ENCODE measurements at regions not wholly inside any gene's neighbourhood (a gene's known extent, or its start where the extent isn't known, plus 50 kb on each side); places are given as distances from the start of the nearest gene placed in this dataset.

- no peaks in the 10 kb centered on the region for H3K36me3 ChIP-seq
- TF ChIP-seq POLR2A (IDR thresholded peaks at IDR 0.05) (no peak), EP300 (IDR thresholded peaks at IDR 0.05) (no peak), CTCF (IDR thresholded peaks at IDR 0.05) (no peak), POLR2AphosphoS5 (IDR thresholded peaks at IDR 0.05) (no peak)
- no peak for DNase-seq
- intact Hi-C loops (cut with DNase I) = no loop called here
- no peaks in the 10 kb centered on the region for H3K9me3 ChIP-seq
- no peak overlapping the region for H3K4me3 ChIP-seq
- 92 to 93% methylated on average over 11 of the region's 11 CpGs for WGBS, 2 donors
- H3K27me3 ChIP-seq = peaks cover 0 to 29% (median 2%) of the 10 kb centered on the region in 3 donors
- H3K27ac ChIP-seq = no peak overlapping the region
- no peaks in the 10 kb centered on the region for H3K4me1 ChIP-seq
Observed at GRCh38 chr12:130098301-130099005, 63.8 kb upstream of the FZD10 start.

GRCh38 chr12:130100634-130101362, 61.5 kb upstream of the FZD10 start:
- intact Hi-C loops (cut with DNase I) = no loop called here
- peaks cover 0 to 37% (median 25%) of the 10 kb centered on the region in 3 donors for H3K27me3 ChIP-seq
- H3K9me3 ChIP-seq = no peaks in the 10 kb centered on the region
- TF ChIP-seq CTCF (IDR thresholded peaks at IDR 0.05) = no peak
- no peak for TF ChIP-seq EP300 (IDR thresholded peaks at IDR 0.05)
- no peak for TF ChIP-seq POLR2AphosphoS5 (IDR thresholded peaks at IDR 0.05)
- no peak for TF ChIP-seq POLR2A (IDR thresholded peaks at IDR 0.05)
- peaks cover 0 to 2% (median 0%) of the 10 kb centered on the region in 4 donors for H3K4me1 ChIP-seq
- no peaks in the 10 kb centered on the region for H3K36me3 ChIP-seq
- H3K4me3 ChIP-seq = no peak overlapping the region
- DNase-seq = no peak
- no peak overlapping the region for H3K27ac ChIP-seq
- 55 to 69% methylated on average over 8 of the region's 8 CpGs for WGBS, 2 donors

- no peak overlapping the region for H3K4me3 ChIP-seq
- H3K4me1 ChIP-seq = peaks cover 0 to 2% (median 0%) of the 10 kb centered on the region in 4 donors
- no peaks in the 10 kb centered on the region for H3K36me3 ChIP-seq
- H3K9me3 ChIP-seq = no peaks in the 10 kb centered on the region
- TF ChIP-seq EP300 (IDR thresholded peaks at IDR 0.05) (no peak), POLR2A (IDR thresholded peaks at IDR 0.05) (no peak), CTCF (IDR thresholded peaks at IDR 0.05) (no peak), POLR2AphosphoS5 (IDR thresholded peaks at IDR 0.05) (no peak)
- H3K27me3 ChIP-seq = peaks cover 0 to 42% (median 25%) of the 10 kb centered on the region in 3 donors
- WGBS, 2 donors = 49 to 50% methylated on average over 7 of the region's 7 CpGs
- DNase-seq = no peak
- intact Hi-C loops (cut with DNase I) = no loop called here
- no peak overlapping the region for H3K27ac ChIP-seq
Observed at GRCh38 chr12:130101370-130101769, 60.9 kb upstream of the FZD10 start.

GRCh38 chr12:130102266-130102665, 60.0 kb upstream of the FZD10 start:
- intact Hi-C loops (cut with DNase I) = no loop called here
- DNase-seq = no peak
- Histone ChIP-seq H3K4me1 (peaks cover 0 to 2% (median 0%) of the 10 kb centered on the region in 4 donors), H3K27ac (no peak overlapping the region), H3K27me3 (peaks cover 0 to 46% (median 27%) of the 10 kb centered on the region in 3 donors), H3K36me3 (no peaks in the 10 kb centered on the region), H3K9me3 (no peaks in the 10 kb centered on the region), H3K4me3 (no peak overlapping the region)
- 29 to 71% methylated on average over 3 of the region's 3 CpGs for whole genome bisulfite sequencing, 2 donors
- TF ChIP-seq CTCF (IDR thresholded peaks at IDR 0.05) = no peak
- no peak for TF ChIP-seq EP300 (IDR thresholded peaks at IDR 0.05)
- no peak for TF ChIP-seq POLR2AphosphoS5 (IDR thresholded peaks at IDR 0.05)
- TF ChIP-seq POLR2A (IDR thresholded peaks at IDR 0.05) = no peak
